Heart left ventricle (tissue), 16 donors: ENCODE measurements at regions not wholly inside any gene's neighbourhood (a gene's known extent, or its start where the extent isn't known, plus 50 kb on each side); places are given as distances from the start of the nearest gene placed in this dataset.

Source experiments
- ATAC-seq, 4 donors: fragments of 200-7000 bp; cut with Tn5 transposase; one replicate each; pipeline ENCODE4 v1.9.1; 2020 to 2022; ENCODE audit warnings: moderate library complexity in 4 of 4, mild to moderate bottlenecking in 3 of 4, moderate number of reproducible peaks in 1 of 4
- DNase-seq, 5 donors: peaks; one replicate each; pipeline ENCODE4 v3.0.0-alpha.2; 2020
- H3K27ac ChIP-seq, 12 donors: fragments of 200-600 bp; sonication (generic) in 4 of 12; one replicate each; pipeline versions ENCODE4 v1.5.0 to v1.8.0; 2016 to 2022; ENCODE audit warnings: mild to moderate bottlenecking in 2 of 12
- H3K27me3 ChIP-seq, 9 donors: fragments of 200-600 bp; sonication (generic) in 2 of 9; one replicate each; pipeline versions ENCODE4 v1.5.1 to v1.8.0; 2016 to 2022; ENCODE audit warnings: mild to moderate bottlenecking in 3 of 9
- H3K36me3 ChIP-seq, 9 donors: fragments of 200-600 bp; sonication (generic) in 2 of 9; one replicate each; pipeline versions ENCODE4 v1.5.0 to v1.8.0; 2018 to 2022; ENCODE audit warnings: mild to moderate bottlenecking in 2 of 9
- H3K4me1 ChIP-seq, 12 donors: fragments of 200-600 bp; sonication (generic) in 4 of 12; one replicate each; pipeline versions ENCODE4 v1.5.0 to v1.8.0; 2016 to 2022; ENCODE audit warnings: mild to moderate bottlenecking in 3 of 12
- H3K4me3 ChIP-seq, 12 donors: fragments of 200-600 bp; sonication (generic) in 4 of 12; one replicate each; pipeline versions ENCODE4 v1.5.0 to v1.8.0; 2017 to 2022; ENCODE audit warnings: mild to moderate bottlenecking in 9 of 12, moderate library complexity in 4 of 12
- H3K9me3 ChIP-seq, 12 donors: fragments of 200-600 bp; sonication (generic) in 4 of 12; one replicate each; pipeline versions ENCODE4 v1.5.0 to v1.8.0; 2016 to 2022; ENCODE audit warnings: mild to moderate bottlenecking in 1 of 12
- POLR2A ChIP-seq, 2 donors: fragments of 450-650 bp; IDR thresholded peaks; one replicate each; pipeline ENCODE4 v1.6.1; 2017; ENCODE audit warnings: antibody characterized with exemption in 2 of 2, mild to moderate bottlenecking in 2 of 2, moderate library complexity in 2 of 2
- WGBS, 4 donors: extraction: QIAGEN DNeasy Blood & Tissue Kit in 2 of 4; methylation state at CpG; one replicate each; pipeline versions ENCODE4 v1.1.5 to v1.1.7; 2013 to 2018; 5-methylcytosine and 5-hydroxymethylcytosine counted together
- intact Hi-C, 10 donors: fragments of 100-400 bp; cut with DNase I; formaldehyde crosslinking; loops; one replicate each; pipeline versions ENCODE4 v1.11.1 to v1.14.2; 2022
- TF ChIP-seq, protein P1 (sequence below), 12 donors: fragments of 200-600 bp; sonication (generic) in 4 of 12; IDR thresholded peaks; one replicate each; pipeline versions ENCODE4 v1.5.0 to v1.8.0; 2018 to 2022; ENCODE audit warnings: antibody characterized with exemption in 12 of 12, mild to moderate bottlenecking in 5 of 12
- donor health status: ischemic (EF 13 %, LVEDD 7.1; RV severe dilation, severe dysfunction).
- donor health status: healthy with polysubstance abuse.
- donor health status: DM: no; HTN: yes; CAD: no.
- donor health status: DM: no; HTN: no; CAD: no.
- donor health status: ischemic (EF 25% LVEDD 6.9; RV normal size, moderate dysfunction).
- donor health status: ischemic (EF 25% LVEDD 5.7; RV mildly dilated, moderate dysfunction).
- donor health status: healthy.
- donor health status: DM: yes; HTN: yes; CAD: no.
- donor health status: ischemic (EF 35%, LVEDD 5.7; RV mildly dilated, moderate dysfunction).
- donor health status: nonischemic (EF 11% LVEDD 7.7; RV severe dilation, severe dysfunction).
- donor health status: DM: yes; HTN: yes; CAD: no.
- donor health status: PGD.
- donor health status: ischemic (EF 29% LVEDD 5.4; RV normal size, mild dysfunction).
- donor health status: nonischemic (EF 23%, LVEDD 6.1; RV moderate dilation, normal function).

DNA sequence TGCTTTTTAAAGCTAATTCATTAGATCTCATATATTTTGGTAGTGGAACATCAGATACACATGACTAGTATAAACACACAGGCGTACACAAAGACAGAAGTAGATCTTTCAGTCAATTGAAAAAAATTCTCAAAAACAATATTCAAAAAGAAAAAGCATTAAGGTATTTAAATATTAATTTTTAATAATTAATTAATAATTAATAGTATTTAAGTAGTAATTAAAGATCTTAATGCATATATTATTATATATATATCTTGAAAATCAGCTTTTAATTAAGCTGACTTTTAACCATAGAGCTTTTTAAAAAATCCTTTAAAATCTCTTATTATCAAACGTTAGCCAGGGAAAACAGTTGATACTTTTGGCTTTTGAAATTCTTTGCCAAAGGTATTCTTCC, 489.4 kb upstream of the PCDH20 start:
- no peaks in the 10 kb centered on the region for H3K4me1 ChIP-seq
- no peaks in the 10 kb centered on the region for H3K36me3 ChIP-seq
- H3K4me3 ChIP-seq, result no peak overlapping the region
- WGBS, 4 donors, result 78 to 86% (median 83%) methylated on average over 2 of the region's 2 CpGs
- H3K9me3 ChIP-seq, result peaks cover 0 to 11% (median 0%) of the 10 kb centered on the region in 12 donors
- no peak overlapping the region for H3K27ac ChIP-seq
- TF ChIP-seq POLR2A (IDR thresholded peaks at IDR 0.05), result no peak
- TF ChIP-seq, protein P1, sequence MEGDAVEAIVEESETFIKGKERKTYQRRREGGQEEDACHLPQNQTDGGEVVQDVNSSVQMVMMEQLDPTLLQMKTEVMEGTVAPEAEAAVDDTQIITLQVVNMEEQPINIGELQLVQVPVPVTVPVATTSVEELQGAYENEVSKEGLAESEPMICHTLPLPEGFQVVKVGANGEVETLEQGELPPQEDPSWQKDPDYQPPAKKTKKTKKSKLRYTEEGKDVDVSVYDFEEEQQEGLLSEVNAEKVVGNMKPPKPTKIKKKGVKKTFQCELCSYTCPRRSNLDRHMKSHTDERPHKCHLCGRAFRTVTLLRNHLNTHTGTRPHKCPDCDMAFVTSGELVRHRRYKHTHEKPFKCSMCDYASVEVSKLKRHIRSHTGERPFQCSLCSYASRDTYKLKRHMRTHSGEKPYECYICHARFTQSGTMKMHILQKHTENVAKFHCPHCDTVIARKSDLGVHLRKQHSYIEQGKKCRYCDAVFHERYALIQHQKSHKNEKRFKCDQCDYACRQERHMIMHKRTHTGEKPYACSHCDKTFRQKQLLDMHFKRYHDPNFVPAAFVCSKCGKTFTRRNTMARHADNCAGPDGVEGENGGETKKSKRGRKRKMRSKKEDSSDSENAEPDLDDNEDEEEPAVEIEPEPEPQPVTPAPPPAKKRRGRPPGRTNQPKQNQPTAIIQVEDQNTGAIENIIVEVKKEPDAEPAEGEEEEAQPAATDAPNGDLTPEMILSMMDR (IDR thresholded peaks at IDR 0.05), result no peak
- no peak for ATAC-seq
- intact Hi-C loops, result no loop called here
- DNase-seq, result no peak
- no peaks in the 10 kb centered on the region for H3K27me3 ChIP-seq

DNA sequence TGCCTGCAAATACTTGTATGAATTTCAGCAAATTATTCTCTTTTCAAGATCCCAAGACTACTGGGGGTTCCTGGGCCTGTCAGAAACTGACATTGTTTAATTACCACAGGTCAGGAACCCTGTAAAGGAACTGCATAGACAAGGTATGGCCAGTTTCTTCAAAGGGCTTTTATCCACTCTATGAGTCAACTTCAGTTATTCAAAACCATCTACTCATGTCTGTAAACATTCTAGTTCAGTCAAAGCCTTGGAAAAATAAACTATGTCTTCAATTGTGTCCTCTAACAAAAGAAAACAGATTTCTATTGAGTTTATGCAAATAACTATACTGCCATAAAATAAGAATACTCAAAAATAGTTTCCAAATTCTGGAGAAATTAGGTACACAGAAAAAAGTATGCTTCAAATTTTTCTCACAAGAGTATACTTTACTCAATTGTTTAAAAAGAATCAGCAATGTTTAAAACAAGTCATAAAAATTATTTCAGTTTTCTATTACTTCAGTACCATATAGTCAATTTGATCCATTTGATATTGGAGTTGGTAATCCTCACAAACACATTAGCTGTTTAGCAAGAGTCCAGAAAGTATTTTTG, 486.4 kb upstream of the PCDH20 start:
- H3K27me3 ChIP-seq, result no peaks in the 10 kb centered on the region
- H3K4me3 ChIP-seq, result no peak overlapping the region
- H3K4me1 ChIP-seq, result no peaks in the 10 kb centered on the region
- H3K36me3 ChIP-seq, result no peaks in the 10 kb centered on the region
- peaks cover 0 to 5% (median 0%) of the 10 kb centered on the region in 12 donors for H3K9me3 ChIP-seq
- DNase-seq, result no peak
- ATAC-seq, result no peak
- no peak overlapping the region for H3K27ac ChIP-seq
- no peak for TF ChIP-seq POLR2A (IDR thresholded peaks at IDR 0.05)
- intact Hi-C loops, result no loop called here

DNA sequence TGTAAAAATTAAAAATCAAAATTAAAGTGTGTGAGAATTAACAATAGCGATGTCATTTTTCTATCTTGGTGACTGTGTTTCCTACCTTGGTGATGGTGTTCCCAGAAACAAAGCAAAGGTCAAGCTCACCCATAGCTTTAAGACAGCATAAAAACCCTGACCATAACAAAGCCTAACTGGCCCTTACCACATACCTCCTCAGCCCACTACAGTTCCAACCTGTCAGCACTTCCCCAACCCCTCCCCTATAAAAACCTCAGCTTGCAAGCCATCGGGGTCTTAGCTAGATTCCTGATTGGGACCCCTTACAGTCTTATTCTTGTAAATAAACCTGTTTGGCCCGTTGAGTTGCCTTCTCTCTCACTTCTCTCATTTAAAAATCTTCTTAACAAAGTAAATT, 484.4 kb upstream of the PCDH20 start:
- DNase-seq (no peak), ATAC-seq (no peak)
- H3K27ac ChIP-seq, result no peak overlapping the region
- H3K36me3 ChIP-seq, result no peaks in the 10 kb centered on the region
- intact Hi-C loops, result no loop called here
- TF ChIP-seq, protein P1 (IDR thresholded peaks at IDR 0.05), result no peak
- no peak for TF ChIP-seq POLR2A (IDR thresholded peaks at IDR 0.05)
- WGBS, 4 donors, result 41 to 49% (median 43%) methylated on average over 3 of the region's 3 CpGs
- no peak overlapping the region for H3K4me3 ChIP-seq
- H3K27me3 ChIP-seq, result no peaks in the 10 kb centered on the region
- peaks cover 0 to 5% (median 0%) of the 10 kb centered on the region in 12 donors for H3K9me3 ChIP-seq
- no peaks in the 10 kb centered on the region for H3K4me1 ChIP-seq

DNA sequence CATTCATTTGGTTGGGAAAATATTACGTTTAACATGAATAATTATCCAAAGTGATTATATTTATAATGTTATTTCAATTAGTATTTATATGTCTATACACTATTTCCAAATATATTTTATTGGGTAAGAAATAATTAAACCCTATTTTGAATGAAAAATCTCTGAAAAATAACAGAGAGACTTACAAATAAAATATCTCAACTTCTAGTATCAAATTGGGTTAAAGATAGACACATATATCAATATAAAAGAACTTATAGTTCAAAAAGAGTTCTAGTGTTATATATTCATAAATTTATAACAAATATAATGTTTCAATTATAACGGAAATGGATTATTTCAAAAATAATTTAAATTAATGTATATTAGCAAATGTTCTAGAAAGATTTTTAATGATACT, 482.6 kb upstream of the PCDH20 start:
- 77 to 88% (median 84%) methylated on average over 2 of the region's 2 CpGs for WGBS, 4 donors
- peaks cover 0 to 5% (median 0%) of the 10 kb centered on the region in 12 donors for H3K9me3 ChIP-seq
- no peaks in the 10 kb centered on the region for H3K36me3 ChIP-seq
- TF ChIP-seq, protein P1 (IDR thresholded peaks at IDR 0.05), result no peak
- no peak for TF ChIP-seq POLR2A (IDR thresholded peaks at IDR 0.05)
- no peaks in the 10 kb centered on the region for H3K27me3 ChIP-seq
- no peak overlapping the region for H3K4me3 ChIP-seq
- DNase-seq, result no peak
- no peak overlapping the region for H3K27ac ChIP-seq
- H3K4me1 ChIP-seq, result no peaks in the 10 kb centered on the region
- intact Hi-C loops, result loop anchor here in 1 of 10 donors (5.0 kb wide), 1 partner anchor 51 kb away; no protein-coding TSS in a partner anchor
- ATAC-seq, result no peak

DNA sequence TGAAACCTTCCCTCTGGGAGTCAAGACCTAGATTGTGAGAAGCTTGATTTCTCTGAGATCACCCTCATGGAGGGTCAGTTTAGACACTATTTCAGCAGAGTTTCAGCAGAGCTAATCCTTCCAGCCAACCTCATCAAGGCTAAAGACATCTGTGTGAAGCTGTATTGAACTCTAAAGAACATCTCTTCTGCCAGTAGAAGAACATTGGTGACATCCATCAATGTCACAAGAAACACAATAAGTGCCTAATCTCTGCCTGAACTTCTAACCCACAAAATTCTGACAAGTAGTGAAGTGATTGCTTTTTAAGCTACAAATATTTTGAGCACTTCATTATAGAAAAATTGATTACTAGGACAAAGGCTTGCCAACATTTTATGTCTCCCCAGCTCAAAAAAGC, 475.8 kb upstream of the PCDH20 start:
- Histone ChIP-seq H3K36me3 (no peaks in the 10 kb centered on the region), H3K4me3 (no peak overlapping the region), H3K9me3 (no peaks in the 10 kb centered on the region), H3K27me3 (no peaks in the 10 kb centered on the region), H3K27ac (no peak overlapping the region), H3K4me1 (no peaks in the 10 kb centered on the region)
- TF ChIP-seq POLR2A (IDR thresholded peaks at IDR 0.05), result no peak
- TF ChIP-seq, protein P1 (IDR thresholded peaks at IDR 0.05), result no peak
- intact Hi-C loops, result no loop called here
- DNase-seq, result no peak
- no peak for ATAC-seq
